ENCODE measurements at regions not wholly inside any gene's neighbourhood (a gene's known extent, or its start where the extent isn't known, plus 50 kb on each side); places are given as distances from the start of the nearest gene placed in this dataset.

- no peak for TF ChIP-seq CTCF (IDR thresholded peaks at IDR 0.05; ENCODE audit: unreplicated experiment)
- Mint-ChIP-seq H3K4me3 (ENCODE audit: unreplicated experiment) (no peak overlapping the region), H3K9me3 (ENCODE audit: unreplicated experiment) (no peaks in the 10 kb centered on the region), H3K27me3 (ENCODE audit: unreplicated experiment) (peaks cover 1% of the 10 kb centered on the region), H3K36me3 (ENCODE audit: low read depth, unreplicated experiment) (no peaks in the 10 kb centered on the region), H3K27ac (ENCODE audit: unreplicated experiment) (no peak overlapping the region), H3K4me1 (ENCODE audit: unreplicated experiment) (no peaks in the 10 kb centered on the region)
- DNase-seq (ENCODE audit: low spot score), result no peak
Observed at GRCh38 chr12:28794211-28794610, 354.9 kb upstream of the FAR2 start.

GRCh38 chr12:28794786-28795185, 354.3 kb upstream of the FAR2 start:
- H3K4me1 Mint-ChIP-seq (ENCODE audit: unreplicated experiment), result no peaks in the 10 kb centered on the region
- TF ChIP-seq CTCF (IDR thresholded peaks at IDR 0.05; ENCODE audit: unreplicated experiment), result no peak
- no peak overlapping the region for H3K27ac Mint-ChIP-seq (ENCODE audit: unreplicated experiment)
- H3K9me3 Mint-ChIP-seq (ENCODE audit: unreplicated experiment), result no peaks in the 10 kb centered on the region
- peaks cover 1% of the 10 kb centered on the region for H3K27me3 Mint-ChIP-seq (ENCODE audit: unreplicated experiment)
- no peak overlapping the region for H3K4me3 Mint-ChIP-seq (ENCODE audit: unreplicated experiment)
- no peaks in the 10 kb centered on the region for H3K36me3 Mint-ChIP-seq (ENCODE audit: low read depth, unreplicated experiment)
- DNase-seq (ENCODE audit: low spot score), result no peak

GRCh38 chr12:28795311-28795710, 353.8 kb upstream of the FAR2 start:
- no peak for TF ChIP-seq CTCF (IDR thresholded peaks at IDR 0.05; ENCODE audit: unreplicated experiment)
- DNase-seq (ENCODE audit: low spot score), result no peak
- Mint-ChIP-seq H3K27ac (ENCODE audit: unreplicated experiment) (no peak overlapping the region), H3K9me3 (ENCODE audit: unreplicated experiment) (no peaks in the 10 kb centered on the region), H3K4me3 (ENCODE audit: unreplicated experiment) (no peak overlapping the region), H3K27me3 (ENCODE audit: unreplicated experiment) (peaks cover 1% of the 10 kb centered on the region), H3K36me3 (ENCODE audit: low read depth, unreplicated experiment) (no peaks in the 10 kb centered on the region), H3K4me1 (ENCODE audit: unreplicated experiment) (no peaks in the 10 kb centered on the region)

- Mint-ChIP-seq H3K9me3 (ENCODE audit: unreplicated experiment) (no peaks in the 10 kb centered on the region), H3K27me3 (ENCODE audit: unreplicated experiment) (peaks cover 1% of the 10 kb centered on the region), H3K4me1 (ENCODE audit: unreplicated experiment) (no peaks in the 10 kb centered on the region), H3K4me3 (ENCODE audit: unreplicated experiment) (no peak overlapping the region), H3K36me3 (ENCODE audit: low read depth, unreplicated experiment) (no peaks in the 10 kb centered on the region), H3K27ac (ENCODE audit: unreplicated experiment) (no peak overlapping the region)
- no peak for TF ChIP-seq CTCF (IDR thresholded peaks at IDR 0.05; ENCODE audit: unreplicated experiment)
- DNase-seq (ENCODE audit: low spot score), result no peak
Observed at GRCh38 chr12:28799348-28799747, 349.7 kb upstream of the FAR2 start.

GRCh38 chr12:28800129-28800528, 348.9 kb upstream of the FAR2 start:
- DNase-seq (ENCODE audit: low spot score), result no peak
- no peaks in the 10 kb centered on the region for H3K4me1 Mint-ChIP-seq (ENCODE audit: unreplicated experiment)
- H3K27ac Mint-ChIP-seq (ENCODE audit: unreplicated experiment), result no peak overlapping the region
- H3K27me3 Mint-ChIP-seq (ENCODE audit: unreplicated experiment), result peaks cover 1% of the 10 kb centered on the region
- no peaks in the 10 kb centered on the region for H3K36me3 Mint-ChIP-seq (ENCODE audit: low read depth, unreplicated experiment)
- TF ChIP-seq CTCF (IDR thresholded peaks at IDR 0.05; ENCODE audit: unreplicated experiment), result no peak
- no peak overlapping the region for H3K4me3 Mint-ChIP-seq (ENCODE audit: unreplicated experiment)
- no peaks in the 10 kb centered on the region for H3K9me3 Mint-ChIP-seq (ENCODE audit: unreplicated experiment)

All from endothelial cell (in vitro differentiated cells).